Endothelial cell of umbilical vein (primary cell): ENCODE measurements at regions not wholly inside any gene's neighbourhood (a gene's known extent, or its start where the extent isn't known, plus 50 kb on each side); places are given as distances from the start of the nearest gene placed in this dataset.

ENCODE experiments used
- BruUV-seq: library from RNA; stranded (reverse); fragments of 400-500 nt; replicated peaks from 2 replicates; lab custom pipeline; 2021; lab: Mats Ljungman, UMichigan
- CTCF ChIA-PET: fragments of 300-600, 350-600 bp; sonication (Branson Sonifier 250); formaldehyde crosslinking; loops from one replicate; lab custom pipeline; 2021; ENCODE audit warnings: antibody characterized with exemption, inconsistent platforms; lab: Charles Lee
- POLR2A ChIA-PET: fragments of 300-600, 350-600 bp; sonication (Branson Sonifier 250); formaldehyde crosslinking; loops from one replicate; lab custom pipeline; 2021; ENCODE audit warnings: antibody characterized with exemption, inconsistent platforms; lab: Charles Lee
- DNase-seq: peaks from one replicate; pipeline ENCODE4 v3.0.0-alpha.2; 2011; ENCODE audit warnings: low read depth, low spot score
- FAIRE-seq: peaks from 2 replicates; lab custom pipeline; 2011; peaks lifted over from hg19 to GRCh38; lab: Jason Lieb, UNC
- H2AFZ ChIP-seq: 2 replicates; pipeline ENCODE4 v1.6.0; 2012; ENCODE audit warnings: low read depth, low read length, control low read depth, inconsistent platforms
- H3K27ac ChIP-seq: 2 replicates; pipeline ENCODE4 v1.5.1; 2011; ENCODE audit warnings: low read depth, mild to moderate bottlenecking, control low read depth, low read length, moderate library complexity; ENCODE audit not compliant: insufficient read depth
- H3K27me3 ChIP-seq, 2 experiments: 2 replicates each; pipeline versions ENCODE4 v1.6.0 to v1.6.1; 2011; ENCODE audit warnings: low read length in 2 of 2, mixed read lengths in 1 of 2; ENCODE audit not compliant: control insufficient read depth in 2 of 2, insufficient read depth in 2 of 2
- H3K36me3 ChIP-seq, 2 experiments: 2 replicates in 1 of 2; 3 replicates in 1 of 2; pipeline ENCODE4 v1.5.1; 2011; ENCODE audit warnings: low read length in 2 of 2, mild to moderate bottlenecking in 1 of 2, moderate library complexity in 1 of 2; ENCODE audit not compliant: control insufficient read depth in 2 of 2, insufficient read depth in 2 of 2; ENCODE audit errors: extremely low read depth in 1 of 2
- H3K4me1 ChIP-seq: 3 replicates; pipeline ENCODE4 v1.5.1; 2011; ENCODE audit warnings: mild to moderate bottlenecking, low read length; ENCODE audit not compliant: control insufficient read depth, insufficient read depth; ENCODE audit errors: extremely low read depth
- H3K4me2 ChIP-seq: 2 replicates; pipeline ENCODE4 v1.6.1; 2011; ENCODE audit warnings: low read length, control low read depth, mixed read lengths; ENCODE audit not compliant: insufficient read depth
- H3K4me3 ChIP-seq, 3 experiments: fragments of 200-600 bp in 1 of 3; sonication (generic), shearing (Covaris generic) in 1 of 3; replicated peaks in 1 of 3; 2 replicates each; pipeline ENCODE4 v1.5.1; 2011 to 2016; ENCODE audit warnings: control low read depth in 3 of 3, low read length in 3 of 3, mild to moderate bottlenecking in 2 of 3, inconsistent platforms in 1 of 3, low read depth in 1 of 3, moderate library complexity in 1 of 3; ENCODE audit not compliant: insufficient read depth in 1 of 3
- H3K79me2 ChIP-seq: 2 replicates; pipeline ENCODE4 v1.6.0; 2012; ENCODE audit warnings: low read length, inconsistent platforms; ENCODE audit not compliant: control insufficient read depth, insufficient read depth
- H3K9ac ChIP-seq: replicated peaks from 2 replicates; pipeline ENCODE3; 2011; ENCODE audit warnings: low read length, control low read depth; ENCODE audit not compliant: insufficient read depth; ENCODE audit errors: extremely low read depth
- H3K9me1 ChIP-seq: replicated peaks from 3 replicates; pipeline ENCODE4 v1.6.0; 2011; ENCODE audit warnings: mild to moderate bottlenecking, low read length; ENCODE audit not compliant: control insufficient read depth, insufficient read depth; ENCODE audit errors: extremely low read depth
- H3K9me3 ChIP-seq: replicated peaks from 2 replicates; pipeline ENCODE4 v1.5.1; 2012; ENCODE audit warnings: low read length, inconsistent platforms; ENCODE audit not compliant: control insufficient read depth, insufficient read depth
- H4K20me1 ChIP-seq: replicated peaks from 2 replicates; pipeline ENCODE3; 2011; ENCODE audit warnings: mild to moderate bottlenecking, low read length; ENCODE audit not compliant: control insufficient read depth, insufficient read depth; ENCODE audit errors: extremely low read depth
- CTCF ChIP-seq, 2 donors: IDR thresholded peaks; 1 replicate in 1 of 2; 2 replicates in 1 of 2; pipeline ENCODE4 v1.5.1; 2011; ENCODE audit warnings: low read length in 2 of 2, mild to moderate bottlenecking in 2 of 2, moderate library complexity in 2 of 2, control low read depth in 1 of 2, inconsistent platforms in 1 of 2, low read depth in 1 of 2; ENCODE audit not compliant: insufficient read depth in 1 of 2; ENCODE audit errors: extremely low read depth in 1 of 2
- EZH2 ChIP-seq: IDR thresholded peaks from 2 replicates; pipeline ENCODE4 v1.6.1; 2012; ENCODE audit warnings: borderline replicate concordance, low read depth, mild to moderate bottlenecking, moderate library complexity, low read length, inconsistent platforms; ENCODE audit not compliant: severe bottlenecking
- FOS ChIP-seq: IDR thresholded peaks from 2 replicates; pipeline ENCODE4 v1.6.1; 2011; ENCODE audit warnings: mild to moderate bottlenecking, low read length, moderate library complexity, borderline replicate concordance; ENCODE audit not compliant: insufficient read depth
- GATA2 ChIP-seq: IDR thresholded peaks from 2 replicates; pipeline ENCODE4 v1.7.0; 2011; ENCODE audit warnings: low read depth, mild to moderate bottlenecking, moderate library complexity, mixed read lengths, low read length; ENCODE audit not compliant: insufficient read length, insufficient read depth
- POLR2A ChIP-seq: IDR thresholded peaks from 2 replicates; pipeline ENCODE4 v1.6.1; 2012; ENCODE audit warnings: low read depth, mild to moderate bottlenecking, control low read depth, low read length
- POLR2AphosphoS5 ChIP-seq: IDR thresholded peaks from 2 replicates; pipeline ENCODE4 v1.6.1; 2012; ENCODE audit warnings: low read depth, mild to moderate bottlenecking, control low read depth, low read length, moderate library complexity; ENCODE audit not compliant: insufficient read depth
- dilution Hi-C: fragments of 300-500 bp; cut with MboI; formaldehyde crosslinking; loops from one replicate; pipeline ENCODE4 v1.15.0; 2019; ENCODE audit warnings: low sequenced_read_pairs; ENCODE audit not compliant: extremely low pct_ligation_motif_present
- intact Hi-C: fragments of 100-400 bp; cut with micrococcal nuclease; formaldehyde crosslinking; loops from one replicate; pipeline ENCODE4 v1.10.0; 2022
- TF ChIP-seq, protein P1 (sequence below): IDR thresholded peaks from 2 replicates; pipeline ENCODE4 v1.6.1; 2011; ENCODE audit not compliant: insufficient read depth, insufficient read length

DNA sequence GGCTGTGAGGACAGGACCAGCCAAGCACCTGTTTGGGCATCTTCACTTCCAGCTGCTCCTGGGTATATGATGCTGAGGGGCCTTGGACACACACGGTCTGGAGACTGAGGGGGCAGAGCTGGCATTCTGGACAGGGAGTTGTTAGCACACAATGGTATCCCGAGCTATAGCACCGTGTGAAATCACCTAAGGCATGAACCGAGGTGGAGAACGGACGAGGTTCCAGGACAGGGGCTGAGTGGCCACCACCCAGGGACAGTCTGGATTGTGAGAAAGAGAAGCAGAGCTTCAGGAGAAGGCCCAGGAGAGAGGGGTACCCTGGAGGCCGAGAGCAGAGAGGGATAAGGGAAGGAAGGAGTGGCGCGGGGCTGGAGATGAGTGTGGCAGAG lies 571.8 kb downstream of the TCERG1L start:
- Histone ChIP-seq H3K4me2 (no peak overlapping the region), H2AFZ (no peak overlapping the region), H3K27me3 (no peaks in the 10 kb centered on the region), H3K4me3 (no peak overlapping the region), H3K4me1 (no peaks in the 10 kb centered on the region), H3K9ac (no peak overlapping the region), H3K36me3 (no peaks in the 10 kb centered on the region), H3K27ac (no peak overlapping the region), H3K9me1 (no peaks in the 10 kb centered on the region), H3K9me3 (peaks cover 5% of the 10 kb centered on the region), H3K79me2 (no peaks in the 10 kb centered on the region), H4K20me1 (no peaks in the 10 kb centered on the region)
- ChIA-PET CTCF (no interaction called here), POLR2A (no interaction called here)
- dilution Hi-C loops = no loop called here
- no TSS peak for BruUV-seq
- TF ChIP-seq FOS (no peak), EZH2 (no peak), POLR2AphosphoS5 (no peak), POLR2A (no peak)
- FAIRE-seq (no peak), DNase-seq (no peak)
- intact Hi-C loops = no loop called here

DNA sequence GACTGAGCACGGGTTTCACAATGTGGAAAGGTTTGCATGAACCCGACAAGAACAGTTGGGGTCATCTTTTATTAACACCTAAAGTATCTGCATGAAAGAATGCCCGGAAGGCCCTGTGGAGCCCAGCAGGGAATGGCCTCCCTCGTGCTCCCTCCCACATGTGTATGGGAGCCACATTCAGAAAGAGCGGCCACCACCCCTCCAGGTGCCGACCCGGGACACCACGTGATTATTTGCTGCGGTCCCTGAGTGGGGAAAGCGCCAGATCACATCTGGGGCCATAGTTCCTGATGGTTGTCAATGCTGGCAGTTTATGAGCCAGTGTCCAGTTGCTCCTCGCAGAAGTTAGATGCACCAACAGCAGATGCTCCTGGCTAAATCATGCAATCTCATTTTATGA lies 571.4 kb downstream of the TCERG1L start:
- intact Hi-C loops = no loop called here
- CTCF ChIA-PET = no interaction called here
- Histone ChIP-seq H3K27ac (no peak overlapping the region), H3K4me1 (no peaks in the 10 kb centered on the region), H3K36me3 (no peaks in the 10 kb centered on the region), H3K9ac (no peak overlapping the region), H4K20me1 (no peaks in the 10 kb centered on the region), H3K4me3 (no peak overlapping the region), H3K79me2 (no peaks in the 10 kb centered on the region), H3K9me1 (no peaks in the 10 kb centered on the region), H2AFZ (no peak overlapping the region), H3K4me2 (no peak overlapping the region), H3K27me3 (no peaks in the 10 kb centered on the region), H3K9me3 (peaks cover 5% of the 10 kb centered on the region)
- FAIRE-seq = no peak
- POLR2A ChIA-PET = no interaction called here
- no TSS peak for BruUV-seq
- no peak for TF ChIP-seq CTCF (IDR thresholded peaks at IDR 0.05; ENCODE audit: extremely low read depth in 1 of 2, insufficient read depth in 1 of 2, low read depth in 1 of 2, low read length in 2 of 2)
- TF ChIP-seq POLR2A = no peak
- TF ChIP-seq EZH2 = no peak
- no peak for TF ChIP-seq FOS
- TF ChIP-seq POLR2AphosphoS5 = no peak
- no peak for TF ChIP-seq GATA2
- TF ChIP-seq, protein P1, sequence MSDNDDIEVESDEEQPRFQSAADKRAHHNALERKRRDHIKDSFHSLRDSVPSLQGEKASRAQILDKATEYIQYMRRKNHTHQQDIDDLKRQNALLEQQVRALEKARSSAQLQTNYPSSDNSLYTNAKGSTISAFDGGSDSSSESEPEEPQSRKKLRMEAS = no peak
- dilution Hi-C loops = no loop called here
- no peak for DNase-seq
